GM12878 (cell line): ENCODE measurements at regions not wholly inside any gene's neighbourhood (a gene's known extent, or its start where the extent isn't known, plus 50 kb on each side); places are given as distances from the start of the nearest gene placed in this dataset.

Source experiments
- ATAC-seq: fragments of 200-7000 bp; cut with Tn5 transposase; 3 replicates; pipeline ENCODE4 v1.9.1; 2020; ENCODE audit warnings: mild to moderate bottlenecking, moderate library complexity
- BruUV-seq: library from RNA; stranded (reverse); fragments of 400-500 nt; replicated peaks from 2 replicates; lab custom pipeline; 2021; lab: Mats Ljungman, UMichigan
- CTCF ChIA-PET: fragments of 300-600 bp; sonication (Branson Sonifier 250); formaldehyde crosslinking; extraction: SDS; loops from one replicate; lab custom pipeline; 2021; ENCODE audit warnings: inconsistent platforms; lab: Yijun Ruan, JAX
- POLR2A ChIA-PET: fragments of 350-600 bp; formaldehyde crosslinking; extraction: SDS; loops from one replicate; lab custom pipeline; 2021; ENCODE audit warnings: inconsistent platforms; lab: Charles Lee
- RAD21 ChIA-PET: fragments of 300-600 bp; sonication (Branson Sonifier 250); formaldehyde crosslinking; loops from one replicate; lab custom pipeline; 2023; ENCODE audit warnings: antibody characterized with exemption; ENCODE audit not compliant: unreplicated experiment; lab: Charles Lee
- SMC1A ChIA-PET: fragments of 300-600 bp; sonication (Branson Sonifier 250); formaldehyde crosslinking; loops from one replicate; lab custom pipeline; 2023; ENCODE audit not compliant: unreplicated experiment, uncharacterized antibody; lab: Charles Lee
- DNase-seq: peaks from one replicate; pipeline ENCODE4 v3.0.0-alpha.2; 2011; ENCODE audit warnings: low read depth, low spot score
- FAIRE-seq: peaks from 3 replicates; lab custom pipeline; 2011; peaks lifted over from hg19 to GRCh38; lab: Jason Lieb, UNC
- H2AFZ ChIP-seq: 2 replicates; pipeline ENCODE4 v1.6.0; 2011; ENCODE audit warnings: low read depth, low read length, control low read depth; ENCODE audit not compliant: control insufficient read depth
- H3K27ac ChIP-seq: 2 replicates; pipeline ENCODE4 v1.5.1; 2011; ENCODE audit warnings: control low read depth; ENCODE audit not compliant: control insufficient read depth, insufficient read depth
- H3K27me3 ChIP-seq, 2 experiments: replicated peaks in 1 of 2; 2 replicates each; pipeline versions ENCODE4 v1.6.0 to v1.6.1; 2011; ENCODE audit warnings: low read length in 1 of 2; ENCODE audit not compliant: control insufficient read depth in 2 of 2, insufficient read depth in 2 of 2
- H3K36me3 ChIP-seq, 2 experiments: 2 replicates each; pipeline ENCODE4 v1.5.1; 2011; ENCODE audit warnings: low read length in 1 of 2; ENCODE audit not compliant: control insufficient read depth in 2 of 2, insufficient read depth in 2 of 2
- H3K4me1 ChIP-seq: 2 replicates; pipeline ENCODE4 v1.6.1; 2011; ENCODE audit warnings: mild to moderate bottlenecking, low read length, moderate library complexity, mixed read lengths; ENCODE audit not compliant: control insufficient read depth, insufficient read depth
- H3K4me2 ChIP-seq: 2 replicates; pipeline ENCODE4 v1.6.0; 2011; ENCODE audit warnings: control low read depth; ENCODE audit not compliant: control insufficient read depth, insufficient read depth
- H3K4me3 ChIP-seq: fragments of 200-600 bp; sonication (generic); 2 replicates; pipeline ENCODE4 v1.5.1; 2016
- H3K79me2 ChIP-seq: 2 replicates; pipeline ENCODE4 v1.6.0; 2011; ENCODE audit warnings: low read length; ENCODE audit not compliant: control insufficient read depth, insufficient read depth
- H3K9ac ChIP-seq: 2 replicates; pipeline ENCODE4 v1.8.0; 2011; ENCODE audit warnings: low read length, control low read depth, mixed read lengths; ENCODE audit not compliant: control insufficient read depth, insufficient read depth
- H3K9me3 ChIP-seq: replicated peaks from 3 replicates; pipeline ENCODE4 v1.5.1; 2011; ENCODE audit warnings: mild to moderate bottlenecking, low read length; ENCODE audit not compliant: control insufficient read depth, insufficient read depth
- H4K20me1 ChIP-seq: 2 replicates; pipeline ENCODE4 v1.6.0; 2011; ENCODE audit not compliant: control insufficient read depth, insufficient read depth
- ATF7 ChIP-seq: fragments of 450-650 bp; IDR thresholded peaks from 2 replicates; pipeline ENCODE4 v1.6.1; 2016; ENCODE audit warnings: low read depth, mild to moderate bottlenecking
- HDAC6 ChIP-seq: fragments of 200-600 bp; sonication (generic); IDR thresholded peaks from one replicate; pipeline ENCODE4 v1.8.0; 2017; ENCODE audit warnings: antibody characterized with exemption; ENCODE audit not compliant: unreplicated experiment
- NBN ChIP-seq: fragments of 450-650 bp; IDR thresholded peaks from 2 replicates; pipeline ENCODE4 v1.6.1; 2016
- POLR2AphosphoS5 ChIP-seq: IDR thresholded peaks from 2 replicates; pipeline ENCODE4 v1.6.1; 2011; ENCODE audit warnings: mild to moderate bottlenecking, low read length, inconsistent platforms
- SPI1 ChIP-seq: IDR thresholded peaks from 2 replicates; pipeline ENCODE4 v1.6.1; 2011; ENCODE audit warnings: low read depth, mild to moderate bottlenecking, low read length, moderate library complexity, borderline replicate concordance; ENCODE audit not compliant: insufficient read depth
- YY1 ChIP-seq: IDR thresholded peaks from 2 replicates; pipeline ENCODE4 v1.6.1; 2011; ENCODE audit warnings: low read depth, mild to moderate bottlenecking, low read length
- WGBS: methylation state at CpG from one replicate; pipeline ENCODE4 v1.1.6; 2016; ENCODE audit warnings: low lambda C conversion rate; ENCODE audit not compliant: insufficient replicate concordance, insufficient coverage; ENCODE audit errors: missing lambda C conversion rate; 5-methylcytosine and 5-hydroxymethylcytosine counted together
- in situ Hi-C: fragments of 300-500 bp; cut with MboI; formaldehyde crosslinking; loops from 9 replicates; pipeline ENCODE4 v1.14.3; 2018; ENCODE audit warnings: mixed read lengths
- intact Hi-C: fragments of 100-400 bp; cut with micrococcal nuclease; formaldehyde crosslinking; loops from one replicate; pipeline ENCODE4 v1.14.2; 2022; ENCODE audit not compliant: unreplicated experiment
- TF ChIP-seq, protein P1 (sequence below): fragments of 450-650 bp; formaldehyde crosslinking; IDR thresholded peaks from 2 replicates; pipeline ENCODE4 v1.4.0; 2020; ENCODE audit warnings: mild to moderate bottlenecking, moderate library complexity
- TF ChIP-seq, protein P2 (sequence below): IDR thresholded peaks from 2 replicates; pipeline ENCODE4 v1.6.1; 2011; ENCODE audit warnings: low read depth, low read length, improper control_type of control experiment, borderline replicate concordance

DNA sequence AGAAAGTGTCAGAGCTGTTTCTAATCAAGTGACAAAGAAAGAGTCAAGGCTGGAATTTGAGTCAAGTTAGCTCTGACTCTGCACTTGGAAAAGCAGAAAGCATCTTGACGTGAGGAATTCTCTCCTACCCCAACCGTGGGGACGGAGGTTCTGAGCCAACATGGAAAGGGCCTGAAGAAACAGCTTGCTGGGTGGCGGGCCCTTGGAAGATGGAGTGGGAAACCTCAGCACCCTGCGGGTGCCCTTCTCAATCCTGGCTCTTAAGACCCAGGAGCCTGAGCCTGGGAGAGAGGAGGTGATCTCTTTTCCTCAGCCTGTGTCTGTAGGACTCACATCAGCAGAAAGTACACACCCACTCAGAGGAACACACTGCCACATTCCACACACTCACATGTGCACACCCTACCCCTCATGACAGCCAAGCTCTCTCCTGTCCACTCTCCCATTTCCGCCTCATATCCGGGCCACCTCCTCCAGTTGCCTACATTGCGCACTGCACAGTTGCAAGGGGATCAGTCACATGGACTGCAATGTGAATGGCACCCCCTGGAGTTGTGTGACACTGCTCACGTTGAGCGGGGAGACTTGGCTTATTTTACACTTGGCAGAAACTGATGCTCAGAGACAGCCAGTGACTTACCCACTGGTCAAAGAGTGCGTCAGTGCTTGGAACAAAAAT is 101.5 kb upstream of the SLC6A6 start:
- H3K4me2 ChIP-seq, result no peak overlapping the region
- peaks cover 0 to 3% of the 10 kb centered on the region in 2 experiments; a peak in 3 of 4 replicates for H3K27me3 ChIP-seq
- no peaks in the 10 kb centered on the region for H3K9me3 ChIP-seq
- no peak for FAIRE-seq
- no peaks in the 10 kb centered on the region for H4K20me1 ChIP-seq
- no peak overlapping the region for H3K9ac ChIP-seq
- 67% methylated on average over 11 of the region's 11 CpGs for WGBS
- no TSS peak for BruUV-seq
- RAD21 ChIA-PET, result no interaction called here
- H3K79me2 ChIP-seq, result no peaks in the 10 kb centered on the region
- SMC1A ChIA-PET, result no interaction called here
- intact Hi-C loops, result no loop called here
- no peak overlapping the region for H3K27ac ChIP-seq
- in situ Hi-C loops, result no loop called here
- CTCF ChIA-PET, result no interaction called here
- no peaks in the 10 kb centered on the region for H3K36me3 ChIP-seq
- POLR2A ChIA-PET, result no interaction called here
- peaks cover 26% of the 10 kb centered on the region for H3K4me1 ChIP-seq
- no peak for DNase-seq
- H3K4me3 ChIP-seq, result no peak overlapping the region
- TF ChIP-seq HDAC6 (no peak), POLR2AphosphoS5 (no peak), SPI1 (no peak), ATF7 (no peak), NBN (no peak), YY1 (no peak)
- TF ChIP-seq, protein P1, sequence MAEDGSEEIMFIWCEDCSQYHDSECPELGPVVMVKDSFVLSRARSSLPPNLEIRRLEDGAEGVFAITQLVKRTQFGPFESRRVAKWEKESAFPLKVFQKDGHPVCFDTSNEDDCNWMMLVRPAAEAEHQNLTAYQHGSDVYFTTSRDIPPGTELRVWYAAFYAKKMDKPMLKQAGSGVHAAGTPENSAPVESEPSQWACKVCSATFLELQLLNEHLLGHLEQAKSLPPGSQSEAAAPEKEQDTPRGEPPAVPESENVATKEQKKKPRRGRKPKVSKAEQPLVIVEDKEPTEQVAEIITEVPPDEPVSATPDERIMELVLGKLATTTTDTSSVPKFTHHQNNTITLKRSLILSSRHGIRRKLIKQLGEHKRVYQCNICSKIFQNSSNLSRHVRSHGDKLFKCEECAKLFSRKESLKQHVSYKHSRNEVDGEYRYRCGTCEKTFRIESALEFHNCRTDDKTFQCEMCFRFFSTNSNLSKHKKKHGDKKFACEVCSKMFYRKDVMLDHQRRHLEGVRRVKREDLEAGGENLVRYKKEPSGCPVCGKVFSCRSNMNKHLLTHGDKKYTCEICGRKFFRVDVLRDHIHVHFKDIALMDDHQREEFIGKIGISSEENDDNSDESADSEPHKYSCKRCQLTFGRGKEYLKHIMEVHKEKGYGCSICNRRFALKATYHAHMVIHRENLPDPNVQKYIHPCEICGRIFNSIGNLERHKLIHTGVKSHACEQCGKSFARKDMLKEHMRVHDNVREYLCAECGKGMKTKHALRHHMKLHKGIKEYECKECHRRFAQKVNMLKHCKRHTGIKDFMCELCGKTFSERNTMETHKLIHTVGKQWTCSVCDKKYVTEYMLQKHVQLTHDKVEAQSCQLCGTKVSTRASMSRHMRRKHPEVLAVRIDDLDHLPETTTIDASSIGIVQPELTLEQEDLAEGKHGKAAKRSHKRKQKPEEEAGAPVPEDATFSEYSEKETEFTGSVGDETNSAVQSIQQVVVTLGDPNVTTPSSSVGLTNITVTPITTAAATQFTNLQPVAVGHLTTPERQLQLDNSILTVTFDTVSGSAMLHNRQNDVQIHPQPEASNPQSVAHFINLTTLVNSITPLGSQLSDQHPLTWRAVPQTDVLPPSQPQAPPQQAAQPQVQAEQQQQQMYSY (CRISPR knock-in tag), result no peak
- TF ChIP-seq, protein P2, sequence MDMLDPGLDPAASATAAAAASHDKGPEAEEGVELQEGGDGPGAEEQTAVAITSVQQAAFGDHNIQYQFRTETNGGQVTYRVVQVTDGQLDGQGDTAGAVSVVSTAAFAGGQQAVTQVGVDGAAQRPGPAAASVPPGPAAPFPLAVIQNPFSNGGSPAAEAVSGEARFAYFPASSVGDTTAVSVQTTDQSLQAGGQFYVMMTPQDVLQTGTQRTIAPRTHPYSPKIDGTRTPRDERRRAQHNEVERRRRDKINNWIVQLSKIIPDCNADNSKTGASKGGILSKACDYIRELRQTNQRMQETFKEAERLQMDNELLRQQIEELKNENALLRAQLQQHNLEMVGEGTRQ, result no peak
- ATAC-seq, result no peak
- no peak overlapping the region for H2AFZ ChIP-seq
